HG02763 (cell line): ENCODE measurements at regions not wholly inside any gene's neighbourhood (a gene's known extent, or its start where the extent isn't known, plus 50 kb on each side); places are given as distances from the start of the nearest gene placed in this dataset.
"Not testable (repeated sequence)": the region's sequence is repeated elsewhere in the genome, so short reads cannot be mapped to it uniquely, and the experiment has no call there.

Source experiments
- ATAC-seq: cut with Tn5 transposase; IDR thresholded peaks from one replicate; pipeline ENCODE4 v1.9.1; 2021; ENCODE audit warnings: mild to moderate bottlenecking, moderate library complexity; ENCODE audit not compliant: unreplicated experiment

GRCh38 chr13:65342541-65343337 is 1887.4 kb downstream of the PCDH9 start:
- ATAC-seq: no peak

GRCh38 chr13:65339241-65339640 is 1890.9 kb downstream of the PCDH9 start:
- no peak for ATAC-seq

- ATAC-seq: no peak
Observed at GRCh38 chr13:65336916-65337315, 1893.2 kb downstream of the PCDH9 start.

- no peak for ATAC-seq
Observed at GRCh38 chr13:65336087-65336749, 1893.9 kb downstream of the PCDH9 start.

- no peak for ATAC-seq
Observed at GRCh38 chr13:65330691-65331090, 1899.4 kb downstream of the PCDH9 start.

GRCh38 chr13:65330287-65330686 is 1899.8 kb downstream of the PCDH9 start:
- ATAC-seq: no peak

GRCh38 chr13:65323192-65323591 is 1906.9 kb downstream of the PCDH9 start:
- not testable (repeated sequence) for ATAC-seq

- ATAC-seq: not testable (repeated sequence)
Observed at GRCh38 chr13:65321423-65321822, 1908.7 kb downstream of the PCDH9 start.

GRCh38 chr13:65314008-65314407 is 1916.1 kb downstream of the PCDH9 start:
- no peak for ATAC-seq

- ATAC-seq: no peak
Observed at GRCh38 chr13:65310663-65311328, 1919.3 kb downstream of the PCDH9 start.

GRCh38 chr13:65309906-65310305 is 1920.2 kb downstream of the PCDH9 start:
- no peak for ATAC-seq

- not testable (repeated sequence) for ATAC-seq
Observed at GRCh38 chr13:65308729-65309128, 1921.4 kb downstream of the PCDH9 start.

GRCh38 chr13:65307056-65307455 is 1923.1 kb downstream of the PCDH9 start:
- no peak for ATAC-seq

- ATAC-seq: no peak
Observed at GRCh38 chr13:65302691-65303090, 1927.4 kb downstream of the PCDH9 start.

GRCh38 chr13:65301506-65301905 is 1928.6 kb downstream of the PCDH9 start:
- no peak for ATAC-seq

- no peak for ATAC-seq
Observed at GRCh38 chr13:65300220-65300619, 1929.9 kb downstream of the PCDH9 start.

GRCh38 chr13:65293530-65294198 is 1936.5 kb downstream of the PCDH9 start:
- no peak for ATAC-seq

GRCh38 chr13:65292488-65292901 is 1937.6 kb downstream of the PCDH9 start:
- ATAC-seq: no peak

- no peak for ATAC-seq
Observed at GRCh38 chr13:65287405-65287804, 1942.7 kb downstream of the PCDH9 start.

- no peak for ATAC-seq
Observed at GRCh38 chr13:65275838-65276630, 1954.1 kb downstream of the PCDH9 start.
